ENCODE measurements at regions not wholly inside any gene's neighbourhood (a gene's known extent, or its start where the extent isn't known, plus 50 kb on each side); places are given as distances from the start of the nearest gene placed in this dataset.
"Not testable (repeated sequence)": the region's sequence is repeated elsewhere in the genome, so short reads cannot be mapped to it uniquely, and the experiment has no call there.

- no peak overlapping the region for H3K9ac ChIP-seq (ENCODE audit: low read length)
- no peaks in the 10 kb centered on the region for H3K9me2 ChIP-seq (ENCODE audit: low read depth, low read length)
- no peak overlapping the region for H3K27ac ChIP-seq (ENCODE audit: low read depth, low read length, poor library complexity, severe bottlenecking)
- no peaks in the 10 kb centered on the region for H3K4me1 ChIP-seq (ENCODE audit: insufficient read depth, low read length, severe bottlenecking)
- H3K4me2 ChIP-seq (ENCODE audit: low read length): no peak overlapping the region
- H3K27me3 ChIP-seq (ENCODE audit: insufficient read depth, low read length): no peaks in the 10 kb centered on the region
- no peak overlapping the region for H2AFZ ChIP-seq (ENCODE audit: low read length)
- no peaks in the 10 kb centered on the region for H3F3A ChIP-seq (ENCODE audit: insufficient read depth, low read length)
- no peaks in the 10 kb centered on the region for H3K36me3 ChIP-seq (ENCODE audit: insufficient read depth, low read length)
- no peaks in the 10 kb centered on the region for H3K9me3 ChIP-seq (ENCODE audit: low read length)
- H4K20me1 ChIP-seq (ENCODE audit: insufficient read depth, low read length): no peaks in the 10 kb centered on the region
- no peaks in the 10 kb centered on the region for H3K79me2 ChIP-seq (ENCODE audit: insufficient read depth, low read length)
- H3K4me3 ChIP-seq (ENCODE audit: low read depth, low read length, poor library complexity, severe bottlenecking): no peak overlapping the region
- TF ChIP-seq CTCF (IDR thresholded peaks at IDR 0.05; ENCODE audit: low read length) (no peak), EZH2 (IDR thresholded peaks at IDR 0.05; ENCODE audit: borderline replicate concordance, low read length) (no peak)
Measured at GRCh38 chr4:104283303-104283702, 211.4 kb downstream of the CXXC4 start.

- H3K4me1 ChIP-seq (ENCODE audit: insufficient read depth, low read length, severe bottlenecking): no peaks in the 10 kb centered on the region
- H3K79me2 ChIP-seq (ENCODE audit: insufficient read depth, low read length): 0 out of 2 replicates have a peak, but pooled peaks cover 3% of the 10 kb centered on the region
- H3F3A ChIP-seq (ENCODE audit: insufficient read depth, low read length): no peaks in the 10 kb centered on the region
- H2AFZ ChIP-seq (ENCODE audit: low read length): no peak overlapping the region
- no peaks in the 10 kb centered on the region for H3K9me2 ChIP-seq (ENCODE audit: low read depth, low read length)
- no peak overlapping the region for H3K4me3 ChIP-seq (ENCODE audit: low read depth, low read length, poor library complexity, severe bottlenecking)
- no peaks in the 10 kb centered on the region for H3K27me3 ChIP-seq (ENCODE audit: insufficient read depth, low read length)
- TF ChIP-seq CTCF (IDR thresholded peaks at IDR 0.05; ENCODE audit: low read length): no peak
- no peak for TF ChIP-seq EZH2 (IDR thresholded peaks at IDR 0.05; ENCODE audit: borderline replicate concordance, low read length)
- no peak overlapping the region for H3K4me2 ChIP-seq (ENCODE audit: low read length)
- H3K9ac ChIP-seq (ENCODE audit: low read length): no peak overlapping the region
- no peaks in the 10 kb centered on the region for H3K36me3 ChIP-seq (ENCODE audit: insufficient read depth, low read length)
- H3K9me3 ChIP-seq (ENCODE audit: low read length): no peaks in the 10 kb centered on the region
- no peaks in the 10 kb centered on the region for H4K20me1 ChIP-seq (ENCODE audit: insufficient read depth, low read length)
- no peak overlapping the region for H3K27ac ChIP-seq (ENCODE audit: low read depth, low read length, poor library complexity, severe bottlenecking)
Measured at GRCh38 chr4:104279744-104280143, 214.9 kb downstream of the CXXC4 start.

- Histone ChIP-seq H3K4me2 (ENCODE audit: low read length) (no peak overlapping the region), H3F3A (ENCODE audit: insufficient read depth, low read length) (no peaks in the 10 kb centered on the region), H3K9ac (ENCODE audit: low read length) (no peak overlapping the region), H4K20me1 (ENCODE audit: insufficient read depth, low read length) (no peaks in the 10 kb centered on the region), H3K36me3 (ENCODE audit: insufficient read depth, low read length) (no peaks in the 10 kb centered on the region), H3K9me3 (ENCODE audit: low read length) (no peaks in the 10 kb centered on the region), H2AFZ (ENCODE audit: low read length) (no peak overlapping the region), H3K27ac (ENCODE audit: low read depth, low read length, poor library complexity, severe bottlenecking) (no peak overlapping the region), H3K4me1 (ENCODE audit: insufficient read depth, low read length, severe bottlenecking) (no peaks in the 10 kb centered on the region), H3K9me2 (ENCODE audit: low read depth, low read length) (no peaks in the 10 kb centered on the region), H3K27me3 (ENCODE audit: insufficient read depth, low read length) (no peaks in the 10 kb centered on the region), H3K4me3 (ENCODE audit: low read depth, low read length, poor library complexity, severe bottlenecking) (no peak overlapping the region), H3K79me2 (ENCODE audit: insufficient read depth, low read length) (0 out of 2 replicates have a peak, but pooled peaks cover 3% of the 10 kb centered on the region)
- TF ChIP-seq EZH2 (IDR thresholded peaks at IDR 0.05; ENCODE audit: borderline replicate concordance, low read length): no peak
- no peak for TF ChIP-seq CTCF (IDR thresholded peaks at IDR 0.05; ENCODE audit: low read length)
Measured at GRCh38 chr4:104272966-104273365, 221.7 kb downstream of the CXXC4 start.

- not testable (repeated sequence) for H2AFZ ChIP-seq (ENCODE audit: low read length); H3K27ac ChIP-seq (ENCODE audit: low read depth, low read length, poor library complexity, severe bottlenecking)
Measured at GRCh38 chr4:104269603-104270002, 225.1 kb downstream of the CXXC4 start.

More at GRCh38 chr4:104269603-104270002, 225.1 kb downstream of the CXXC4 start:
- H3K4me3 ChIP-seq (ENCODE audit: low read depth, low read length, poor library complexity, severe bottlenecking); H3K4me2 ChIP-seq (ENCODE audit: low read length); H3K79me2 ChIP-seq (ENCODE audit: insufficient read depth, low read length); H3K9ac ChIP-seq (ENCODE audit: low read length); H3F3A ChIP-seq (ENCODE audit: insufficient read depth, low read length); H4K20me1 ChIP-seq (ENCODE audit: insufficient read depth, low read length); H3K9me2 ChIP-seq (ENCODE audit: low read depth, low read length); H3K36me3 ChIP-seq (ENCODE audit: insufficient read depth, low read length); H3K9me3 ChIP-seq (ENCODE audit: low read length); H3K27me3 ChIP-seq (ENCODE audit: insufficient read depth, low read length); H3K4me1 ChIP-seq (ENCODE audit: insufficient read depth, low read length, severe bottlenecking): not testable (repeated sequence)

Data from OCI-LY1 (cell line).